ENCODE measurements at regions not wholly inside any gene's neighbourhood (a gene's known extent, or its start where the extent isn't known, plus 50 kb on each side); places are given as distances from the start of the nearest gene placed in this dataset.

GRCh38 chr15:81524496-81524895 is 150.5 kb upstream of the TMC3 start:
- DNase-seq (ENCODE audit: low spot score) = no peak

GRCh38 chr15:81523867-81524266 is 149.9 kb upstream of the TMC3 start:
- DNase-seq (ENCODE audit: low spot score) = no peak

GRCh38 chr15:81520480-81520879 is 146.5 kb upstream of the TMC3 start:
- no peak for DNase-seq (ENCODE audit: low spot score)

- DNase-seq (ENCODE audit: low spot score) = no peak
Observed at GRCh38 chr15:81516461-81516860, 142.4 kb upstream of the TMC3 start.

- DNase-seq (ENCODE audit: low spot score) = no peak
Observed at GRCh38 chr15:81516012-81516411, 142.0 kb upstream of the TMC3 start.

GRCh38 chr15:81514725-81515124 is 140.7 kb upstream of the TMC3 start:
- DNase-seq (ENCODE audit: low spot score) = no peak

- DNase-seq (ENCODE audit: low spot score) = no peak
Observed at GRCh38 chr15:81511138-81511537, 137.1 kb upstream of the TMC3 start.

- DNase-seq (ENCODE audit: low spot score) = no peak
Observed at GRCh38 chr15:81507831-81508230, 133.8 kb upstream of the TMC3 start.

- DNase-seq (ENCODE audit: low spot score) = no peak
Observed at GRCh38 chr15:81506936-81507335, 132.9 kb upstream of the TMC3 start.

- DNase-seq (ENCODE audit: low spot score) = no peak
Observed at GRCh38 chr15:81506071-81506470, 132.1 kb upstream of the TMC3 start.

GRCh38 chr15:81504170-81504905 is 130.3 kb upstream of the TMC3 start:
- no peak for DNase-seq (ENCODE audit: low spot score)

- no peak for DNase-seq (ENCODE audit: low spot score)
Observed at GRCh38 chr15:81502439-81502838, 128.4 kb upstream of the TMC3 start.

- DNase-seq (ENCODE audit: low spot score) = no peak
Observed at GRCh38 chr15:81500081-81500480, 126.1 kb upstream of the TMC3 start.

GRCh38 chr15:81498294-81498693 is 124.3 kb upstream of the TMC3 start:
- DNase-seq (ENCODE audit: low spot score) = no peak

- DNase-seq (ENCODE audit: low spot score) = no peak
Observed at GRCh38 chr15:81497238-81497637, 123.2 kb upstream of the TMC3 start.

- DNase-seq (ENCODE audit: low spot score) = no peak
Observed at GRCh38 chr15:81495780-81496467, 121.9 kb upstream of the TMC3 start.

GRCh38 chr15:81492969-81493645 is 119.1 kb upstream of the TMC3 start:
- DNase-seq (ENCODE audit: low spot score) = no peak

GRCh38 chr15:81492331-81492968 is 118.4 kb upstream of the TMC3 start:
- no peak for DNase-seq (ENCODE audit: low spot score)

GRCh38 chr15:81491414-81492096 is 117.5 kb upstream of the TMC3 start:
- DNase-seq (ENCODE audit: low spot score) = no peak

GRCh38 chr15:81485806-81486205 is 111.8 kb upstream of the TMC3 start:
- DNase-seq (ENCODE audit: low spot score) = no peak

GRCh38 chr15:81484086-81484955 is 110.3 kb upstream of the TMC3 start:
- no peak for DNase-seq (ENCODE audit: low spot score)

All from germinal center (tissue), 1 donor.